Inflammatory macrophage treated with lipopolysaccharide for 1 hour (primary cell): ENCODE measurements at regions not wholly inside any gene's neighbourhood (a gene's known extent, or its start where the extent isn't known, plus 50 kb on each side); places are given as distances from the start of the nearest gene placed in this dataset.

Experiments used
- DNase-seq, 2 donors: peaks; one replicate each; pipeline ENCODE4 v3.0.0-alpha.2; 2020 to 2022

DNA sequence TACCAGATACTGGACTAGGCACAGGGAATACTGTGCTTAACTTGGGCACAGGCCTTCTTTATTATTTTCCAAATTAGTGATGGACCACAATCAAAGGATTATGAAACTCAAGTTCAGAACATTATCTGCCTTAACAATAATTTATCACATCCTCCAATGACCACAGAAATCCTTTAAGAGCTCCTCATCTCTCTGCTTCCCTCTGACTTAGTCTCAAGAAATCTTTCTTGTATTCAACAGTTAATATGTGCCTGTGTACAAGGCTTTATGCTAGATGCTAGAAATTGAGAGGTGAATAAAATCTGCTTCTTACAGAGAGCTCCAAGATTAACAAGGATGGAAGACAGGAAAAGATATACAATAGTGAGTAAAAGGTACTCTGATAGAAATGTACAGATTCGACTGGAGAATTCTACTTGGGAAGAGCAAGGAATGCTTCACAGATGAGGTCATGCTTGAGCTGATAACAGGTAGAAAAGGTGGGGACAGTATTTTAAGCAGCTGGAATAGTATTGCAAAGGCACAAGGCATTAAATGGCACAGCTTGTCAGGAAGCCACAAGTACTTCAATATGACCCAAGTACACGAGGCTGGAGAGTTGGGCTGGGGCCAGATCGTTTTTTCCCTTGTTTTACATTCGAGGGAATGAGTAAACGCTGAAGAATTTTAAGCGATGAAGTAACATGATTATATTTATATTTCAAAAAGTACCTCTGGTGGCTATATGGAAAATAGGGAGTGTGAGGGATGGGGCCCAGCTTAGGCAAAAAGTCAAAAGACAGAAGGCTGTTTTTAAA is 55.1 kb upstream of the ARID2 start:
- no peak for DNase-seq

DNA sequence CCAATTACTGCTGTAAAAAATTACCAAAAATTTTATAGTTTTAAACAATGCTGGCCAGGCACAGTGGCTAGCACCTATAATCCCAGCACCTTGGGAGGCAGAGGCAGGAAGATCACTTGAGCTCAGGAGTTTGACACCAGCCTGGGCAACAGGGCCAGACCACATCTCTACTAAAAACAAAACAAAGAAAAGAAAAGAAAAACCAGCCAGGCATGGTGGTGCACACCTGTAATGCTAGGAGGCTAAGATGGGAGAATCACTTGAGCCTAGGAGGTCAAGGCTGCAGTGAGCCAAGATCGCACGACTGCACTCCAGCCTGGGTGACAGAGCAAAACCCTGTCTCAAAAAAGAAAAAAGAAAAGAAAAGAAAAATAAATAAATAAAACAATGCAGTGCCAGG is 54.0 kb upstream of the ARID2 start:
- no peak for DNase-seq
